GM19438 (cell line): ENCODE measurements at regions not wholly inside any gene's neighbourhood (a gene's known extent, or its start where the extent isn't known, plus 50 kb on each side); places are given as distances from the start of the nearest gene placed in this dataset.

Source experiments
- ATAC-seq: cut with Tn5 transposase; IDR thresholded peaks from one replicate; pipeline ENCODE4 v1.9.1; 2021; ENCODE audit warnings: low read depth; ENCODE audit not compliant: unreplicated experiment

DNA sequence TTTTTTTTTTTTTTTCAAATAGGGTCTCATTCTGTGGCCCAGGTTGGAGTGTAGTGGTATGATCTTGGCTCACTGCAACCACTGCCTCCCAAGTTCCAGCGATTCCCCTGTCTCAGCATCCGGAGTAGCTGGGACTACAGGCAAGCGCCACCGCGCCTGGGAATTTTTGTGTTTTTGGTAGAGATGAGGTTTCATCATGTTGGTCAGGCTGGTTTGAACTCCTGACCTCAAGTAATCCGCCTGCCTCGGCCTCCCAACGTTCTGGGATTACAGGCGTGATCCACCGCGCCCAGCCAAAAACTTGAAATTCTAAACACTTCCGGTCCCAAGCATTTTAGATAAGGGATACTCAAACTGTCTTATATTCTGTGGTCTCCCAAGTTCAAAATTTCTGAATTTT is 718.9 kb upstream of the MEF2C start:
- no peak for ATAC-seq

DNA sequence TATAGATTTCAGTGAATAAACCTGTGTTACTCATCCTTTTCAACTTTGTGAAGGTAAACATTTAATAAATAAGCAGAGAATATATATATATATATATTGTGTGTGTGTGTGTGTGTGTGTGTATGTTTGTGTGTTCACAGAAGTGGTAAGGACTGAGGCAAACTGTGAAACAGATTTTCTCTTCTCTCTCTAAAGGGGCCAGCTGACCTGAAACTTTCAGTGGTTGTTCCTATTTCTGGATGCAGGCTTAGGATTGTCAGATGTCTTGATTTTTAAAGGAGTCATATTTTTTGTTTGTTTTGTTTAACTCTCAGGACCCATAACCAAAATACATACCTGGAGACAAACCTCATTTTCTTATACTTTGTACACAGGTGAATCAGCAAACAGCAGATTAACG is 714.9 kb upstream of the MEF2C start:
- no peak for ATAC-seq

DNA sequence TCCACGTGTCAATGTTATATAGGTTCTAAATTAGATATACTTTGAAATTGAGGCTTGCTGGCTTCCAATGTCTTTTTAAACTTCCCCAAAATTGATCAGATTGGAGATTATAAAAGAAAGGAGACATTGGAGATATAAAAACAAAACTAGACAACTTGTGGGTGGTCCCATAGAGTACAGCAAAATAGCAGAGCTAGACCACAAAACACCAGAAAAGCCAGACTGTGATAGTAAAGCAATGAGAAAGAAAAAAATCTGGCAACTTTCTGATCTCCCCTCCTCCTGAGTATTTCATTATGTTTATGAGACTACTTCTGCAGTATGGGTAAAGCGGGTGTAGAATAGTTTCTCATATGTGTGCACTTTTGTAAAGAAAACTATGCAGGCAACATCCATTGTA is 713.8 kb upstream of the MEF2C start:
- ATAC-seq = no peak

- no peak for ATAC-seq
These were observed 712.1 kb upstream of the MEF2C start for GRCh38 chr5:89595056-89595455.

GRCh38 chr5:89584339-89584956 is 701.5 kb upstream of the MEF2C start:
- ATAC-seq = no peak

- no peak for ATAC-seq
These were observed 700.5 kb upstream of the MEF2C start for GRCh38 chr5:89583534-89583933.

DNA sequence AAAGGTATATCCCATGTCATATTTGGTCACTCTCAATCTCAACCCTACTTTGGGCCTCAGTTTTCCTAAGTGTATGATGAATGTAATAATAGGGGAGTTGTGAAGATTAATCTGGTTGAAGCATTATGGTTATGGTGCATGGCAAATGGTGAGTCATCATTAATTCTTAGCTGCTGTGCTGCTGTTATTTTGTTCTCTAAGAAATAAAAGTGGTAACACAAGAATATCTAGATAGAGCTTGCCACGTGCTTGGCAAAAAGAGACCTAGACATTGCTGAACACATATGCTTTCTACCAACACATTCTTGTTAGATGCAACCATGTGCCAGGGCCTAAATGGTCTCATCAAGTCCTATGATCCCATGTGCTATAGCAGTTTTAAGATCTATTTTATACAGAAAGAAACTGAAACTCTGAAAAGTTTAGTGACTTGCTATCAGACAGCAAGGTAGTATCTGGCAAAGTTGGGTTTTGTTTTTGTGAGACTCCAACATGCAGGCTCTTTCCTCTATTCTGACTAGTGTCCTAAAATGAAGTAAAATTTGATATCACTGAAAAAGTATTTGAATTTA is 699.9 kb upstream of the MEF2C start:
- ATAC-seq = no peak

DNA sequence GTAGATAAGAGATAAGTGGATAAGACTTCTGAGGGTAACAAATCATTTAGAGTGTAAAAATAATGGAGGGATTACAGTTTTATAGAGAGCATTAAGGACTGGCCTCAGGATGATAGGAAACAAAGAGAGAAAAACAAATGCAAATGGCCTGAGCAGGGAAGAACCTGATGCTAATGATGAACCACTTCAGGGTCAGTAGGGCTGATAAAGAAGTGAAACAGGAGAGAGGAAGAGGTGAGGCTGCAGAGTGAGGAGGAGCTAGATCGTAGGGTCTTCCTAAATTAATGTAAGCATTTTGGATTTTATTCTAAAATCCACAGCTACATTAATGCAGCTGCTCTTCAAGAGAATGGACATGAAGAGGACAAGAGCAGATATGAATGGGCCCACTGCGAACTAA is 698.0 kb upstream of the MEF2C start:
- no peak for ATAC-seq

- ATAC-seq = no peak
These were observed 692.3 kb upstream of the MEF2C start for GRCh38 chr5:89575319-89575718.

GRCh38 chr5:89573345-89573744 is 690.4 kb upstream of the MEF2C start:
- no peak for ATAC-seq

GRCh38 chr5:89572696-89573095 is 689.7 kb upstream of the MEF2C start:
- no peak for ATAC-seq

DNA sequence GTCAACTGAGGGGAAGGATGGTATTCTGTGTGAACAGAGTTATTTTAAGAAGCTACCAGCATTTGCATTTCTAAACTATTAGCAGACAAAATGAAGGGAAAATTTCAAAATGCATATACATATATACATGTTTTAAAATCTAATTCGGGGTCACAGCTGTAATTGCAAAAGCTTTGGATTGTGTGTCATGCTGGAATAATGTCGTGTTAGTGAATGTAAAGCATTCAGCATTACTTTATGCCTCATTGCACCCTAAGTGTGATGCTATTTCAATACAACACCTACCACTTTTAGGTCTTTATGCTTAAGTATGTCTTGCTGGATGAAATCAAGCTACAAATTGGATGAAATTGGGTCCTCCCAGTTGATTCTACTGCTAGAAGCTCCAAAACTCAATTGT is 687.6 kb upstream of the MEF2C start:
- no peak for ATAC-seq

- ATAC-seq = no peak
These were observed 683.4 kb upstream of the MEF2C start for GRCh38 chr5:89566340-89566739.

DNA sequence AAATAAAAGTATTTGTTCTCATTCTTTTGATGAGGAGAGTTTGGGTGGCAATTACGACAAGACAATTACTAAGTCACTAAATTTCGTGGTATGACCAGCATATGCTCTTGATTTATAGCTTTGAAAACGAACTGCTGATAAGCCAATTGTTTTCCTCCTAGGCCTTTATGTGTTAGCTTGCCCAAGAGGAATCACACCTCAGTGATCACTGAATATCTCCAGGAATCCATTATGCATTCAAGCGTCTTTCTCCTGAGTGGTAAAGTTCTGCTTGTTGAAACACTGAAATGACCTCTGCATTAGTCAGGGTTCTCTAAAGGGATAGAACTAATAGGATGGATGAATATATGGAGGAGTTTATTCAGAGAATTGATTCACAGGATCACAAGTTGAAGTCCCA is 677.7 kb upstream of the MEF2C start:
- ATAC-seq = no peak

DNA sequence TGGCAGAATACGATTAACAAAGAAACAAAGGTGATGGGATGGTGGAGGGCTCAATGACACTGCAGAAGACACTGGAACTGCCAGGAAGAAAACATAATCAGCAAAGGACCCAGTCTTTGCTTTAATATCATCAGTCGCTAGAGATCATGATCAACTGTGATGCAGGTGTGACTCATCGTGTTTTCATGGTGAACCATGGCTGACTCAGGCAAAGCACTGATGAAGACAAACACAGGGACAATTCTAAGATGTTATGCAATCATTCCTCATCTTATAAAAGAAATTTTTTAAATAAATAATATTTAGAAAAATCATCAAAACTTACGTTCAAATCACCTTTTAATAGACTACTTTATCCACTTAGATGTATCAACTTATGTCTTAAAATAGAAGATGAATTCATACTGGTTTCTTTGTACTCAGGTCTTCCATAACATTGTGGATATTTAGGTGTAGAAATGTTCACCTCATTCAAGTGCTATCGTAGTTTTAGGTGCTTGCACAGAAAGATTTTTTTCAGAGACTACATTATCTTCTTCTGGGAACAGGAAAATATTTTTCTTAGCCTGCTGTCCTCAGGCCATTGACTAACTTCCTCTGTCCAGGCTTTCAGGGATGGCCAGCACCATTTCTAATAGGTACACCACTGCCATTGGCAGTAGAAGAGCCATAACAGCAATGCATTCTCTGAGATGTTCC is 673.4 kb upstream of the MEF2C start:
- ATAC-seq = no peak

- ATAC-seq = no peak
These were observed 663.7 kb upstream of the MEF2C start for GRCh38 chr5:89546657-89547056.

DNA sequence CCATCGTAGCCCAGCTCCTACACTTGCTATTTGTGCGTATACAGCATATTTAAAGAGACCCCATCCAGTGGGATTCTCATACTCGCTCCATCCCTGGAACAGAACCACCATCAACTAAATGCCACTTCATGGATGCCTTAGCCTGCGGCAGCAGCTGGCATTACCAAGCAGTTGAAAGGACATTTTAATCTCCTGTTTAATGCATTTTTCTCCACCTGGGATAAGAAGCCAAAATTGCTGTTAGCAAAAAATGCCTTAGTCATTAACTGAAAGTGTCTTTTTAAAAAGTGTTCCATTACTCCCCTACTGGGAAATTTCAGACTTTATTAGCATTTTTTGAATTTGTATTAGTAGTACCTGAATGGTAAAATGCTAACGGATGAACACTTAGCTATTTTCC is 662.6 kb upstream of the MEF2C start:
- no peak for ATAC-seq

DNA sequence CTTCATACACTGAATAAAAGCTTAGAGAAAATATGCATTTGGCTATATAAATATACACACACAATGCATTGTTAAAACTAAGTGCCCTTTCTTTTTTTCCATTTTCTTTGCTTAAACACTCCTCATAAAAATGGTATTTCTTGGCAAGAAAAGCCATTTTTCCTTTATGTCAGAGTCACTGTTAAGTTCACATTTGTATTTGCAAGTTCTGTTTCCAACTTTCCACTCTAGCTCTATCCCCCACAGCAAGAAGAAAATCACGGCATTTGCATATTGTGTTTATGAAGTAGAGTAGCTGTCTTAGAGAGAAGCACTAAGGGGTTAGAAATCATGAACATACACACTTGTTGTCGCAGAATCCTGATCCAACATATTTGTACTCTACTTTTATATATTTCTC is 662.1 kb upstream of the MEF2C start:
- ATAC-seq = no peak

- ATAC-seq = no peak
These were observed 659.8 kb upstream of the MEF2C start for GRCh38 chr5:89542736-89543135.

- ATAC-seq = no peak
These were observed 654.8 kb upstream of the MEF2C start for GRCh38 chr5:89537800-89538199.

DNA sequence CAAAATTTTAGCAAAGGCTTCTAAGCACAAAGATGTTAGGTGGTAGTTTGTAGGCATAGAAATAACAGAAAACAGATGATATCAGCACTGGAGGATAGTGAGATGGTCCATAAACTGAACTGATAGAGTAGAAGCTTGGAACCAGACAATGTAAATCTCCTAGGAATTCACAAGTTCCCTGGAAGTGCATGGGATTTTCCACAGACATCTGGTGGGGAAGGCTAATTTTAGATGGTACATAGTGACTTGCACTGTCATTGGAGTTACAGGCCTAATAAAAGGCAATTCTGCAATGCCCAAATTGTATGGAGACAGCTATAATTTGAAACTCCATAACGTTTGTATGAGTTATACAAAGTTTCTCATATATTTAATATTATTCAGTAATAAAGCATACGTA is 653.0 kb upstream of the MEF2C start:
- ATAC-seq = no peak

GRCh38 chr5:89535411-89535810 is 652.4 kb upstream of the MEF2C start:
- no peak for ATAC-seq
